ENCODE measurements at regions not wholly inside any gene's neighbourhood (a gene's known extent, or its start where the extent isn't known, plus 50 kb on each side); places are given as distances from the start of the nearest gene placed in this dataset.

GRCh38 chr6:163828038-163828795 lies 413.7 kb downstream of the QKI start:
- no peaks in the 10 kb centered on the region for H3K36me3 ChIP-seq (ENCODE audit: control insufficient read depth in 5 of 5, insufficient read depth in 5 of 5, low read length in 5 of 5)
- peaks cover 0 to 4% (median 0%) of the 10 kb centered on the region in 5 donors for H3K4me1 ChIP-seq (ENCODE audit: control insufficient read depth in 5 of 5, insufficient read depth in 5 of 5, low read length in 5 of 5)
- H3K27me3 ChIP-seq (ENCODE audit: control insufficient read depth in 5 of 5, insufficient read depth in 4 of 5, low read length in 5 of 5) = peaks cover 0 to 3% (median 0%) of the 10 kb centered on the region in 5 donors
- H3K9me3 ChIP-seq (ENCODE audit: control insufficient read depth in 5 of 5, low read length in 5 of 5) = peaks cover 0 to 6% (median 3%) of the 10 kb centered on the region in 5 donors
- no peak overlapping the region for H3K4me3 ChIP-seq (ENCODE audit: low read depth in 1 of 5, low read length in 5 of 5)
- H3K9ac ChIP-seq (ENCODE audit: low read length in 5 of 5) = no peak overlapping the region
- H3K27ac ChIP-seq (ENCODE audit: low read depth, low read length) = no peak overlapping the region

GRCh38 chr6:163827143-163827542 lies 412.6 kb downstream of the QKI start:
- Histone ChIP-seq H3K36me3 (ENCODE audit: control insufficient read depth in 5 of 5, insufficient read depth in 5 of 5, low read length in 5 of 5) (no peaks in the 10 kb centered on the region), H3K27ac (ENCODE audit: low read depth, low read length) (no peak overlapping the region), H3K4me1 (ENCODE audit: control insufficient read depth in 5 of 5, insufficient read depth in 5 of 5, low read length in 5 of 5) (peaks cover 0 to 4% (median 0%) of the 10 kb centered on the region in 5 donors), H3K9me3 (ENCODE audit: control insufficient read depth in 5 of 5, low read length in 5 of 5) (peaks cover 0 to 6% (median 3%) of the 10 kb centered on the region in 5 donors), H3K27me3 (ENCODE audit: control insufficient read depth in 5 of 5, insufficient read depth in 4 of 5, low read length in 5 of 5) (peaks cover 0 to 3% (median 0%) of the 10 kb centered on the region in 5 donors), H3K9ac (ENCODE audit: low read length in 5 of 5) (no peak overlapping the region), H3K4me3 (ENCODE audit: low read depth in 1 of 5, low read length in 5 of 5) (no peak overlapping the region)

- Histone ChIP-seq H3K4me3 (ENCODE audit: low read depth in 1 of 5, low read length in 5 of 5) (no peak overlapping the region), H3K36me3 (ENCODE audit: control insufficient read depth in 5 of 5, insufficient read depth in 5 of 5, low read length in 5 of 5) (no peaks in the 10 kb centered on the region)
Observed at GRCh38 chr6:163826629-163827028, 412.1 kb downstream of the QKI start.

GRCh38 chr6:163825033-163825432 lies 410.5 kb downstream of the QKI start:
- H3K4me1 ChIP-seq (ENCODE audit: control insufficient read depth in 5 of 5, insufficient read depth in 5 of 5, low read length in 5 of 5) = peaks cover 0 to 4% (median 0%) of the 10 kb centered on the region in 5 donors
- H3K9ac ChIP-seq (ENCODE audit: low read length in 5 of 5) = no peak overlapping the region
- H3K36me3 ChIP-seq (ENCODE audit: control insufficient read depth in 5 of 5, insufficient read depth in 5 of 5, low read length in 5 of 5) = no peaks in the 10 kb centered on the region
- no peak overlapping the region for H3K27ac ChIP-seq (ENCODE audit: low read depth, low read length)
- H3K4me3 ChIP-seq (ENCODE audit: low read depth in 1 of 5, low read length in 5 of 5) = no peak overlapping the region
- H3K27me3 ChIP-seq (ENCODE audit: control insufficient read depth in 5 of 5, insufficient read depth in 4 of 5, low read length in 5 of 5) = peaks cover 0 to 3% (median 0%) of the 10 kb centered on the region in 5 donors
- H3K9me3 ChIP-seq (ENCODE audit: control insufficient read depth in 5 of 5, low read length in 5 of 5) = no peaks in the 10 kb centered on the region

More at GRCh38 chr6:163826629-163827028, 412.1 kb downstream of the QKI start:
- Histone ChIP-seq H3K9ac (ENCODE audit: low read length in 5 of 5) (no peak overlapping the region), H3K4me1 (ENCODE audit: control insufficient read depth in 5 of 5, insufficient read depth in 5 of 5, low read length in 5 of 5) (peaks cover 0 to 4% (median 0%) of the 10 kb centered on the region in 5 donors), H3K27me3 (ENCODE audit: control insufficient read depth in 5 of 5, insufficient read depth in 4 of 5, low read length in 5 of 5) (peaks cover 0 to 3% (median 0%) of the 10 kb centered on the region in 5 donors), H3K27ac (ENCODE audit: low read depth, low read length) (no peak overlapping the region), H3K9me3 (ENCODE audit: control insufficient read depth in 5 of 5, low read length in 5 of 5) (peaks cover 0 to 5% (median 3%) of the 10 kb centered on the region in 5 donors)

- Histone ChIP-seq H3K9ac (ENCODE audit: low read length in 5 of 5) (no peak overlapping the region), H3K36me3 (ENCODE audit: control insufficient read depth in 5 of 5, insufficient read depth in 5 of 5, low read length in 5 of 5) (no peaks in the 10 kb centered on the region), H3K4me3 (ENCODE audit: low read depth in 1 of 5, low read length in 5 of 5) (no peak overlapping the region), H3K27me3 (ENCODE audit: control insufficient read depth in 5 of 5, insufficient read depth in 4 of 5, low read length in 5 of 5) (no peaks in the 10 kb centered on the region), H3K9me3 (ENCODE audit: control insufficient read depth in 5 of 5, low read length in 5 of 5) (no peaks in the 10 kb centered on the region), H3K27ac (ENCODE audit: low read depth, low read length) (no peak overlapping the region), H3K4me1 (ENCODE audit: control insufficient read depth in 5 of 5, insufficient read depth in 5 of 5, low read length in 5 of 5) (peaks cover 0 to 4% (median 0%) of the 10 kb centered on the region in 5 donors)
Observed at GRCh38 chr6:163823577-163823976, 409.1 kb downstream of the QKI start.

- no peak overlapping the region for H3K27ac ChIP-seq (ENCODE audit: low read depth, low read length)
- H3K9ac ChIP-seq (ENCODE audit: low read length in 5 of 5) = no peak overlapping the region
- no peak overlapping the region for H3K4me3 ChIP-seq (ENCODE audit: low read depth in 1 of 5, low read length in 5 of 5)
- H3K4me1 ChIP-seq (ENCODE audit: control insufficient read depth in 5 of 5, insufficient read depth in 5 of 5, low read length in 5 of 5) = no peaks in the 10 kb centered on the region
- no peaks in the 10 kb centered on the region for H3K36me3 ChIP-seq (ENCODE audit: control insufficient read depth in 5 of 5, insufficient read depth in 5 of 5, low read length in 5 of 5)
- no peaks in the 10 kb centered on the region for H3K9me3 ChIP-seq (ENCODE audit: control insufficient read depth in 5 of 5, low read length in 5 of 5)
- no peaks in the 10 kb centered on the region for H3K27me3 ChIP-seq (ENCODE audit: control insufficient read depth in 5 of 5, insufficient read depth in 4 of 5, low read length in 5 of 5)
Observed at GRCh38 chr6:163820745-163821458, 406.4 kb downstream of the QKI start.

GRCh38 chr6:163820171-163820570 lies 405.7 kb downstream of the QKI start:
- no peak overlapping the region for H3K27ac ChIP-seq (ENCODE audit: low read depth, low read length)
- H3K36me3 ChIP-seq (ENCODE audit: control insufficient read depth in 5 of 5, insufficient read depth in 5 of 5, low read length in 5 of 5) = no peaks in the 10 kb centered on the region
- H3K27me3 ChIP-seq (ENCODE audit: control insufficient read depth in 5 of 5, insufficient read depth in 4 of 5, low read length in 5 of 5) = no peaks in the 10 kb centered on the region
- H3K4me3 ChIP-seq (ENCODE audit: low read depth in 1 of 5, low read length in 5 of 5) = no peak overlapping the region
- no peaks in the 10 kb centered on the region for H3K9me3 ChIP-seq (ENCODE audit: control insufficient read depth in 5 of 5, low read length in 5 of 5)
- no peak overlapping the region for H3K9ac ChIP-seq (ENCODE audit: low read length in 5 of 5)
- no peaks in the 10 kb centered on the region for H3K4me1 ChIP-seq (ENCODE audit: control insufficient read depth in 5 of 5, insufficient read depth in 5 of 5, low read length in 5 of 5)

GRCh38 chr6:163818719-163819118 lies 404.2 kb downstream of the QKI start:
- Histone ChIP-seq H3K9ac (ENCODE audit: low read length in 5 of 5) (no peak overlapping the region), H3K27me3 (ENCODE audit: control insufficient read depth in 5 of 5, insufficient read depth in 4 of 5, low read length in 5 of 5) (no peaks in the 10 kb centered on the region), H3K36me3 (ENCODE audit: control insufficient read depth in 5 of 5, insufficient read depth in 5 of 5, low read length in 5 of 5) (no peaks in the 10 kb centered on the region), H3K9me3 (ENCODE audit: control insufficient read depth in 5 of 5, low read length in 5 of 5) (no peaks in the 10 kb centered on the region), H3K27ac (ENCODE audit: low read depth, low read length) (no peak overlapping the region), H3K4me1 (ENCODE audit: control insufficient read depth in 5 of 5, insufficient read depth in 5 of 5, low read length in 5 of 5) (peaks cover 0 to 4% (median 0%) of the 10 kb centered on the region in 5 donors), H3K4me3 (ENCODE audit: low read depth in 1 of 5, low read length in 5 of 5) (no peak overlapping the region)

- Histone ChIP-seq H3K36me3 (ENCODE audit: control insufficient read depth in 5 of 5, insufficient read depth in 5 of 5, low read length in 5 of 5) (no peaks in the 10 kb centered on the region), H3K27me3 (ENCODE audit: control insufficient read depth in 5 of 5, insufficient read depth in 4 of 5, low read length in 5 of 5) (no peaks in the 10 kb centered on the region), H3K9me3 (ENCODE audit: control insufficient read depth in 5 of 5, low read length in 5 of 5) (no peaks in the 10 kb centered on the region), H3K9ac (ENCODE audit: low read length in 5 of 5) (no peak overlapping the region), H3K27ac (ENCODE audit: low read depth, low read length) (no peak overlapping the region), H3K4me3 (ENCODE audit: low read depth in 1 of 5, low read length in 5 of 5) (no peak overlapping the region), H3K4me1 (ENCODE audit: control insufficient read depth in 5 of 5, insufficient read depth in 5 of 5, low read length in 5 of 5) (peaks cover 0 to 4% (median 0%) of the 10 kb centered on the region in 5 donors)
Observed at GRCh38 chr6:163816441-163816840, 401.9 kb downstream of the QKI start.

GRCh38 chr6:163815796-163816195 lies 401.3 kb downstream of the QKI start:
- Histone ChIP-seq H3K27ac (ENCODE audit: low read depth, low read length) (no peak overlapping the region), H3K27me3 (ENCODE audit: control insufficient read depth in 5 of 5, insufficient read depth in 4 of 5, low read length in 5 of 5) (no peaks in the 10 kb centered on the region), H3K36me3 (ENCODE audit: control insufficient read depth in 5 of 5, insufficient read depth in 5 of 5, low read length in 5 of 5) (no peaks in the 10 kb centered on the region), H3K9me3 (ENCODE audit: control insufficient read depth in 5 of 5, low read length in 5 of 5) (no peaks in the 10 kb centered on the region), H3K9ac (ENCODE audit: low read length in 5 of 5) (no peak overlapping the region), H3K4me3 (ENCODE audit: low read depth in 1 of 5, low read length in 5 of 5) (no peak overlapping the region), H3K4me1 (ENCODE audit: control insufficient read depth in 5 of 5, insufficient read depth in 5 of 5, low read length in 5 of 5) (peaks cover 0 to 4% (median 0%) of the 10 kb centered on the region in 5 donors)

Measured in subcutaneous abdominal adipose tissue (tissue), 5 donors.